ENCODE measurements at regions not wholly inside any gene's neighbourhood (a gene's known extent, or its start where the extent isn't known, plus 50 kb on each side); places are given as distances from the start of the nearest gene placed in this dataset.

GRCh38 chr7:27364344-27364758, 121.7 kb downstream of the EVX1 start:
- Mint-ChIP-seq H3K4me1 (peaks cover 4% of the 10 kb centered on the region), H3K4me3 (no peak overlapping the region), H3K27ac (no peak overlapping the region), H3K36me3 (no peaks in the 10 kb centered on the region), H3K27me3 (ENCODE audit: low read depth) (no peaks in the 10 kb centered on the region), H3K9me3 (no peaks in the 10 kb centered on the region)
- CTCF ChIA-PET = no interaction called here
- DNase-seq (ENCODE audit: low spot score) (no peak), ATAC-seq (no peak)
- POLR2A ChIA-PET = no interaction called here
- TF ChIP-seq PRDM15 (CRISPR knock-in tag; IDR thresholded peaks at IDR 0.05) (no peak), USF1 (CRISPR knock-in tag; IDR thresholded peaks at IDR 0.05) (no peak), CBFB (CRISPR knock-in tag; IDR thresholded peaks at IDR 0.05; ENCODE audit: low read depth) (no peak), FOXP1 (CRISPR knock-in tag; IDR thresholded peaks at IDR 0.05; ENCODE audit: borderline replicate concordance) (no peak), NFE2L1 (CRISPR knock-in tag; IDR thresholded peaks at IDR 0.05) (no peak), GTF2I (CRISPR knock-in tag; conservative IDR thresholded peaks at IDR 0.05) (no peak), ATF1 (CRISPR knock-in tag; IDR thresholded peaks at IDR 0.05) (no peak), ESRRA (CRISPR knock-in tag; IDR thresholded peaks at IDR 0.05; ENCODE audit: borderline replicate concordance) (no peak)

- no peaks in the 10 kb centered on the region for H3K36me3 Mint-ChIP-seq
- H3K4me1 Mint-ChIP-seq = peaks cover 6% of the 10 kb centered on the region
- ChIA-PET CTCF (interaction anchor here (0.6 to 0.9 kb wide), 2 partner anchors 9 to 101 kb away, joined by 3 read pairs; no protein-coding TSS in a partner anchor), POLR2A (no interaction called here)
- TF ChIP-seq SP1 (CRISPR knock-in tag; conservative IDR thresholded peaks at IDR 0.05) = no peak
- no peak for TF ChIP-seq ZNF138 (CRISPR knock-in tag; conservative IDR thresholded peaks at IDR 0.05)
- TF ChIP-seq EMX1 (CRISPR knock-in tag; IDR thresholded peaks at IDR 0.05) = no peak
- no peak overlapping the region for H3K4me3 Mint-ChIP-seq
- peak; percentile 53 for ATAC-seq
- DNase-seq (ENCODE audit: low spot score) = no peak
- H3K27ac Mint-ChIP-seq = no peak overlapping the region
- H3K27me3 Mint-ChIP-seq (ENCODE audit: low read depth) = no peaks in the 10 kb centered on the region; the same call in 1 of the 2 replicates
- H3K9me3 Mint-ChIP-seq = 0 out of 2 replicates have a peak, but pooled peaks cover 5% of the 10 kb centered on the region
Measured at GRCh38 chr7:27367179-27367932, 124.8 kb downstream of the EVX1 start.

GRCh38 chr7:27367933-27368549, 125.4 kb downstream of the EVX1 start:
- POLR2A ChIA-PET = no interaction called here
- DNase-seq (ENCODE audit: low spot score) (no peak), ATAC-seq (no peak)
- peaks cover 8% of the 10 kb centered on the region for H3K4me1 Mint-ChIP-seq
- H3K27ac Mint-ChIP-seq = no peak overlapping the region
- no peaks in the 10 kb centered on the region; the same call in 1 of the 2 replicates for H3K27me3 Mint-ChIP-seq (ENCODE audit: low read depth)
- H3K9me3 Mint-ChIP-seq = 0 out of 2 replicates have a peak, but pooled peaks cover 5% of the 10 kb centered on the region
- CTCF ChIA-PET = no interaction called here
- H3K36me3 Mint-ChIP-seq = no peaks in the 10 kb centered on the region
- no peak overlapping the region for H3K4me3 Mint-ChIP-seq
- TF ChIP-seq EMX1 (CRISPR knock-in tag; IDR thresholded peaks at IDR 0.05) (no peak), TEAD4 (CRISPR knock-in tag; IDR thresholded peaks at IDR 0.05) (no peak), PRDM15 (CRISPR knock-in tag; IDR thresholded peaks at IDR 0.05) (no peak), ETV6 (CRISPR knock-in tag; IDR thresholded peaks at IDR 0.05) (no peak), STAT6 (CRISPR knock-in tag; conservative IDR thresholded peaks at IDR 0.05; ENCODE audit: low read depth) (no peak), GTF2I (CRISPR knock-in tag; conservative IDR thresholded peaks at IDR 0.05) (no peak), E2F4 (CRISPR knock-in tag; IDR thresholded peaks at IDR 0.05; ENCODE audit: borderline replicate concordance, low read depth) (no peak), NFE2L1 (CRISPR knock-in tag; IDR thresholded peaks at IDR 0.05) (no peak), TP53 (CRISPR knock-in tag; IDR thresholded peaks at IDR 0.05) (no peak), CBFB (CRISPR knock-in tag; IDR thresholded peaks at IDR 0.05; ENCODE audit: low read depth) (no peak)

Measured in WTC11 (cell line).